COR-L47 (cell line): ENCODE measurements at regions not wholly inside any gene's neighbourhood (a gene's known extent, or its start where the extent isn't known, plus 50 kb on each side); places are given as distances from the start of the nearest gene placed in this dataset.
"Not testable (repeated sequence)": the region's sequence is repeated elsewhere in the genome, so short reads cannot be mapped to it uniquely, and the experiment has no call there.

Experiments used
- DNase-seq: peaks from one replicate; lab custom pipeline; 2025; lab: John Stamatoyannopoulos, UW

GRCh38 chr10:63848871-63849270 is 327.7 kb downstream of the REEP3 start:
- not testable (repeated sequence) for DNase-seq

- no peak for DNase-seq
Observed at GRCh38 chr10:63862860-63863259, 341.7 kb downstream of the REEP3 start.

GRCh38 chr10:63865210-63865609 is 344.0 kb downstream of the REEP3 start:
- no peak for DNase-seq

GRCh38 chr10:63866075-63866746 is 345.0 kb downstream of the REEP3 start:
- DNase-seq, result peak; percentile 52

- DNase-seq, result peak; percentile 12
Observed at GRCh38 chr10:63866747-63867140, 345.5 kb downstream of the REEP3 start.

- DNase-seq, result no peak
Observed at GRCh38 chr10:63878428-63878827, 357.2 kb downstream of the REEP3 start.

- DNase-seq, result no peak
Observed at GRCh38 chr10:63883861-63884260, 362.7 kb downstream of the REEP3 start.

- no peak for DNase-seq
Observed at GRCh38 chr10:63884426-63884825, 363.2 kb downstream of the REEP3 start.

GRCh38 chr10:63885156-63885555 is 364.0 kb downstream of the REEP3 start:
- no peak for DNase-seq

GRCh38 chr10:63886281-63887022 is 365.3 kb downstream of the REEP3 start:
- DNase-seq, result no peak

GRCh38 chr10:63887023-63887589 is 365.9 kb downstream of the REEP3 start:
- peak; percentile 77 for DNase-seq

GRCh38 chr10:63887600-63888370 is 366.6 kb downstream of the REEP3 start:
- DNase-seq, result no peak

- no peak for DNase-seq
Observed at GRCh38 chr10:63889803-63890202, 368.6 kb downstream of the REEP3 start.

- no peak for DNase-seq
Observed at GRCh38 chr10:63896992-63897391, 375.8 kb downstream of the REEP3 start.

- peak; percentile 15 for DNase-seq
Observed at GRCh38 chr10:63899673-63900300, 378.6 kb downstream of the REEP3 start.

GRCh38 chr10:63901228-63901627 is 380.0 kb downstream of the REEP3 start:
- no peak for DNase-seq

GRCh38 chr10:63901881-63902280 is 380.7 kb downstream of the REEP3 start:
- no peak for DNase-seq

- DNase-seq, result no peak
Observed at GRCh38 chr10:63910806-63911205, 389.6 kb downstream of the REEP3 start.

- no peak for DNase-seq
Observed at GRCh38 chr10:63915240-63915639, 394.0 kb downstream of the REEP3 start.

- no peak for DNase-seq
Observed at GRCh38 chr10:63917363-63917762, 396.2 kb downstream of the REEP3 start.

- no peak for DNase-seq
Observed at GRCh38 chr10:63919575-63920279, 398.5 kb downstream of the REEP3 start.
